HG02870 (cell line): ENCODE measurements at regions not wholly inside any gene's neighbourhood (a gene's known extent, or its start where the extent isn't known, plus 50 kb on each side); places are given as distances from the start of the nearest gene placed in this dataset.
"Not testable (repeated sequence)": the region's sequence is repeated elsewhere in the genome, so short reads cannot be mapped to it uniquely, and the experiment has no call there.

Experiments used
- ATAC-seq: cut with Tn5 transposase; IDR thresholded peaks from one replicate; pipeline ENCODE4 v1.9.1; 2021; ENCODE audit warnings: mild to moderate bottlenecking, moderate library complexity; ENCODE audit not compliant: unreplicated experiment

DNA sequence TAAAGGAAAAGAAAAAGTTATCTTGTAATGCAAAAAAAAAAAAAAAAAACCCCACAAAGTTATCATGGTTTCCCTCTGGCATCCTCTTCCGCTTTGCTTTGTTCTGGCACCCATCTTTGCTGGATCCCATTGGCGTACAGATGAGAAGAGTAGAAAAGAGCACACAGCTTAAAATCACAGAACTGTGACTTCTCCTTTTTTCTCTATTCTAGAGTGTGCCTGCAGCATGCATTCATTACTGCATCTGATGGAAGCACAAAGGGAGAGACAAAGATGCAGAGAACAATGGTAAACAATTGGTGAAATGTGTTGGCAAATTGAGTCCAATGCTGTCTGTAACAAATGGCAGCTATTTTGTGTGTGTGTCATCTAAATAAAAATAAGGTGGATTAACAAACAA is 440.8 kb upstream of the PIK3R1 start:
- no peak for ATAC-seq

DNA sequence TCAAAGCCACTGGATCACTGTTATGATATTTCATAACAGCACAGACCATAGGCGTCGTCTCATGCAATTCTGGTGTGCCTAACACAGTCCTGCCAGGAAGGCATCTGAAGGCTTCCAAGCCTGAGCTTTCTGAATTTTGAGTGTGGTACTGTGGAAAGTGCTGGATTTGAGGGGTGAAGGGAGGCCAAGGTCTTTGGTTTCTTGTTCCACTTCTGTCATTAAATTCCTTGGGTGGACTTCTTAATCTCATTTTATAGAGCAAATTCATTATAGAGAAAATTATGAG is 441.3 kb upstream of the PIK3R1 start:
- no peak for ATAC-seq

DNA sequence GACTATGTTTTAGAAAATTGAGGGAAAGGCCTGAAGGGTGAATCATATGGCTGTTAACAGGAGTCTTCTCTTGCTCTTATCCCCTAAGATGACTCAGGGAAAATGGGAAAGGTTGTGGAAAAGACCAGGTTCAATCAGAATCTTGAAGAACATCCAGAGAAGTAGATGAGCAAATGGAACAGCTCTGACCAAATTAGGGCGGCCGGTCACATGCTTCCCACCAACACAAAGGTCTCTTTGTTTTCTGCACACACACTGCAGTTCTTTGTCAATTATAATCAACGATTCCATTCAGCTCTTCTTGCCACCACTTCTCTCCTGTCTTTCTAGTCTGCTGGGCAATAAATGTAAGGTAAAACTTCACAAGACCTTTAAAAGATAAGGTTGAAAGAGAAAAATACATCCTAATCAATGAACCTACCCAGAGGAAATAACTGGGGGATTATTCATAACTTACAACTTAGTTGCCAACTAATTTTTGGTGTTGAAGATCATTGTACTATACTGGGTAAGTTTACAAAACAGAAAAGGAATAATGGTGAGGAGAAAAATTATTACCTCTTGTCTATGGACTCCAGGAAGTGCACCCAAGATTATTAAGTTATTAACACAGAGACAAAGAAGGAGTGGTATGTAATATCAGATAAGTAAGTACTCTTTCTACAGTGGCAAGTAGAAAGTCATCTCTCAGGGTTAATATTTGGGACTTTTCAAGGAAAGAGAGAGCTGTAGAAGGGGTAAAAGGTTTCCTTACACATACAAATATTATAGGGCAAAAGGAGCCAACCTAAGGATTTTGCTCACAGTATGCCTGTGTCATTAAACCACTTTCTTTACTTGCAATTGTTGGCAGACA is 441.9 kb upstream of the PIK3R1 start:
- no peak for ATAC-seq

DNA sequence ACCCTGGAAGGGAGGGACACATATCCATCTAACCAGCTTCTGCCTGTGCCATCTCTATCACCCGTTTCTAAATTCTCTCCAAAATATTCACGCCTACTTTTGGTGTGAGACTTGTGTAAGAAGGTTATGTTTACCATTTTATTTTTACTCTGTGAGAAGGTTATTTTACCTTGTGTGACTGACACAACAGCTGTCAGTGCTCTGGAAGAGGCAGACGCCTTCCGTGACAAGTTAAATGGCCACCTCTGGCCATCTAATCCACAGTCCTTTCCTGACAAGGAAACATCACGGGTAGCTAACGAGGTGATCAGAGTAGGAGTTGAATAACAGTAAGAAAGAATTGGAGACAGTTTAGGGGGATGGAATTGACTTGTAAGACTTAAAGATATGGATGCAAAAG is 443.8 kb upstream of the PIK3R1 start:
- no peak for ATAC-seq

DNA sequence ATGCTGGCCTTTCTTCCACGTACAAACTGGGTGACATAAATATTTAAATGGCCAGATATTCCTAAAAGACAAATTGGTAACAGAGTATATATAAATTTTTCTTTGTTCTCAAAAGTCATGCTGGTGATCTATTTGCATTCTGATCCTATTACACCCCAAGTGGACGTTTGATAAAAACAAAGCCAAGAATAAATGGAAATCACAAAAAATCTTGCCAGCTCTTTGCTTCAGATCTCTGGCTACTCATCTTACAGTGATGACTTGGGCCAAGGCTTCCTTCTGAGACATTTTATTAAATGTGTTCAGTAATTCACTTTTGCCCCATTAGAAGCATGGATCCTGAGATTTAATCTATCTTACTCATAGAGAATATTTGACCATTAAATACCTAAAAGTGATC is 444.3 kb upstream of the PIK3R1 start:
- ATAC-seq = no peak

DNA sequence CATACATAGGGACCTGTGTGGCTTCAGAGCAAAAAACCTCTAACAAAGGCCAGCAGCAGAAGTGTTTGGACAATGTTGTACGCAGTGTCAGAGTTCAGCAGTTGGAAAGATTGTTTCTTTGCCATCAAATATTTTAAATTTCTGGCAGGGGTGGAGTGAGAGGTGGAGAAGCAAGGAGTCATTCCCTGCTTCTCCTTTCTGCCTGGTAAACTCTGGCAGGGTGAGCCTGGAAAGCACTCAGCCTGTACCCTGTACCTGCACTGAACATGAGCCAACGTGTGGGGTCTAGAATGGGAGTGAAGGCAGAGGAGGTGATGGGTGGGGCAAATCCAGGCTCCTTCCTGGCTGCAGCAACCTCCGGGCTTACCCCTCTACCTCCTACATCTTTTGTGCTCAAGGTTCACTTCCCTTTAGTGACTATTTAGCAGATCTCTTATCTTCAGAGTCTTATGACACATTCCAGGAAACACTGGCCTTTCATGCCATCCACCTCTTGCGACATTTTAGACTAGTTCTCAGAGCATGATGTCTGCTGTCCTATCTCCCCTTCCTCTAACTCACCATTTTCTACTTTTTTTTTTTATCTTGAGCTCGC is 445.0 kb upstream of the PIK3R1 start:
- ATAC-seq = no peak

DNA sequence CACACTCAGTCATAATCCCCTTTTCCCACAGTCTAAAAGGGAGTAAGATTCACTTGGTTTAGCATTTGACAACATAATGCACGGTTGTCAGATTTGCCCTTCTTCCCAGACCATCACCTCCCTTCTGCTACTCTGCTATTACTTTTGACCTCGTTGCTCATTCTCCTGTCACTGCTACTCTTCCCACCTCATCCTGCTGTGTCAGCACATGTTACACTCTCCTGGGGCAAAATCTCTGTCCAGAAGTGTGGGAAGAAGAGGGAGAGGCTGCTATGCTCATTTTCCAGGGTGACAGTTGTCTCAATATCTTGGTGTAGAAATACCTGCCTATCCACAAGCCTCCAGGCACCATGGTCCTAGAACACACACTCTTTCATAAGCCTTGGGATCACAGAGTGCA is 449.9 kb upstream of the PIK3R1 start:
- no peak for ATAC-seq

DNA sequence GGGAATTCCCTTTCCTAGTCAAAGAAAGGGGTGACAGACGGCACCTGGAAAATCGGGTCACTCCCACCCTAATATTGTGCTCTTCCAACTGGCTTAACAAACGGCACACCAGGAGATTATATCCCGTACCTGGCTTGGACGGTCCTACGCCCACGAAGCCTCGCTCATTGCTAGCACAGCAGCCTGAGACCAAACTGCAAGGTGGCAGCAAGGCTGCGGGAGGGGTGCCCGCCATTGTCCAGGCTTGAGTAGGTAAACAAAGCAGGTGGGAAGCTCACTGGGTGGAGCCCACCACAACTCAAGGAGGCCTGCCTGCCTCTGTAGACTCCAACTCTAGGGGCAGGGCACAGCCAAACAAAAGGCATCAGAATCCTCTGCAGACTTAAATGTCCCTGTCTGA is 457.8 kb upstream of the PIK3R1 start:
- not testable (repeated sequence) for ATAC-seq

DNA sequence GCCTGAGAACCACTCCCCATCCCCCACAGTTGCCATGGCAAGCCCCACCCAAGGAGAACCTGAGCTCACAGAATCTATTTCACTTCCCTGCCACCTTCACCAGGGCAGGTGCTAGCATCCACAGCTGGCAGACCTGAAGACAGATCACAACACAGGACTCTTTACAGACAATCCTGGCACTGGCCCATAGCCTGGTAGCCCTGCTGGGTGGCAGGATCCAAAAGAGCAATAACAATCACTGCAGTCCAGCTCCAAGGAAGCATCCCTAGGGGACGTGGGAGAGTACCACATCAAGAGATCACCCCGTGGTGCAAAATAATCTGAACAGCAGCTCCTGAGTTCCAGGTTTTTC is 463.2 kb upstream of the PIK3R1 start:
- ATAC-seq = no peak

DNA sequence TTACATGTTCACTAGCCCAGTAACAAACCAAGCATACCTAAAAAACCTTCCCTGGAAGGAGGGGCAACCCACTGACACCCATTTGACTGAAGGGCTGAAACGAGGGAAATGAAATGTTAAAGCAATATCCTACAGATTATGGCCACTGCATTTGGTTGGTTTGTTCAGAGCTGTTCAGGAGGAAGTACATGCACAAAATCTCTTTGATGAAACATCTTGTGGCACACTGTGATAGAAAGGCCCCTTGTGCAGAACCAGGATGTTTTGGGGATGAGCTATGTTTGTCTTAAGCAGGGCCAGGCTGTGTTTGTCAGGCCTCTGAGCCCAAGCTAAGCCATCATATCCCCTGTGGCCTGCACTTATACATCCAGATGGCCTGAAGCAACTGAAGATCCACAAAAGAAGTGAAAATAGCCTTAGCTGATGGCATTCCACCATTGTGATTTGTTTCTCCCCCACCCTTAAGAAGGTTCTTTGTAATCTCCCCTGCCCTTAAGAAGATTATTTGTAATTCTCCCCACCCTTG is 467.3 kb upstream of the PIK3R1 start:
- ATAC-seq = no peak

DNA sequence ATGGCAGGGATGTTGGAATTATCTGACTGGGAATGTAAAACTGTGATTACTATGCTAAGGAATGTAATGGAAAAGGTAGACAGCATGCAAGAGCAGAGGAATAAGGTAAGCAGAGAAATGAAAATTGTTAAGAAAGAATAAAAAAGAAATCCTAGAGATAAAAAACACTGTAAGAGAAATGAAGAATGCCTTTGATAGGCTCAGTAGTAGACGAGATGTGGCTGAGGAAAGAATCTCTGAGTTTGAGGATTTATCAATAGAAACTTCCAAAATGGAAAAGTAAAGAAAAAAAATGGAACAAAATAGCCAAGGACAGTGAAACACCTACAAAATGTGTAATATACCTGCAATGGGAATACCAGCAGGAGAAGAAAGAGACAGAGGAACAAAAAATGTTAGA is 468.5 kb upstream of the PIK3R1 start:
- no peak for ATAC-seq

DNA sequence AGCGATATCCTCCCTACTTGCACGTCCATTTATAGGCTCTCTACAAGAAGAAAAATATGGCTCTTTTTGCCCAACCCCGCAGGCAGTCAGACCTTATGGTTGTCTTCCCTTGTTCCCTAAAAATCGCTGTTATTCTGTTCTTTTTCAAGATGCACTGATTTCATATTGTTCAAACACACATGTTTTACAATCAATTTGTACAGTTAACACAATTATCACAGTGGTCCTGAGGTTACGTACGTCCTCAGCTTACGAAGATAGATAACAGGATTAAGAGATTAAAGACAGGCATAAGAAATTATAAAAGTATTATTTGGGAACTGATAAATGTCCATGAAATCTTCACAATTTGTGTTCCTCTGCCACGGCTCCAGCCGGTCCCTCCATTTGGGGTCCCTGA is 468.9 kb upstream of the PIK3R1 start:
- not testable (repeated sequence) for ATAC-seq

DNA sequence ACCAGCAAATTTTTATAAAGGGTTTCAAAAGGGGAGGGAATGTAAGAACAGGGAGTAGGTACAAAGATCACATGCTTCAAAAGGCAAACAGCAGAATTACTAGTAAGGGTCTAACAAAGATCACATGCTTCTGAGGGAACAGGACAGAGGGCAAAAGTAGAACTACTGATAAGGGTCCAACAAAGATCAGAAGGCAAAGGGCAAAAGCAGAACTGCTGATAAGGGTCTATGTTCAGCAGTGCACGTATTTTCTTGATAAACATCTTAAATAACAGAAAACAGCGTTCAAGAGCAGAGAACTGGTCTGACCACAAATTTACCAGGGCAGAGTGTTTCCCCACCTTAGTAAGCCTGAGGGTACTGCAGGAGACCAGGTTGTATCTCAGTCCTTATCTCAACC is 469.5 kb upstream of the PIK3R1 start:
- no peak for ATAC-seq

DNA sequence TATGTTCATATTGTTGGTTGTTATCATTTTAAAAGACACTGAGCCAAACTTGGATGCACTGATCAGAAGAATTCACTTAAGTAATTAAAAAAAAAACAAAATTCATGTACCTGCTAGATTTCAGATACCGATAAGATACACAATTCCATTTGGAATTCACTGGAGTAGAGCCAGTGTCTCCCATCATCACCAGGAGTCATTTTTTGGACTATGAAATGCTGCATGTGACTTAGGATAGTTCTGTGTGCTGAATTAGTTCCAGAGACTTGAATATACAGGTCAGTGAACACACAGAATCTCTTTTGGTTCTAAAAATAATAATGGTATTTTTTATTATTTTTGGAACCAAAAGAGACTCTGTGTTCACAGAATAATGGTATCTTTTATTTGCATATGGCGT is 482.6 kb upstream of the PIK3R1 start:
- no peak for ATAC-seq

DNA sequence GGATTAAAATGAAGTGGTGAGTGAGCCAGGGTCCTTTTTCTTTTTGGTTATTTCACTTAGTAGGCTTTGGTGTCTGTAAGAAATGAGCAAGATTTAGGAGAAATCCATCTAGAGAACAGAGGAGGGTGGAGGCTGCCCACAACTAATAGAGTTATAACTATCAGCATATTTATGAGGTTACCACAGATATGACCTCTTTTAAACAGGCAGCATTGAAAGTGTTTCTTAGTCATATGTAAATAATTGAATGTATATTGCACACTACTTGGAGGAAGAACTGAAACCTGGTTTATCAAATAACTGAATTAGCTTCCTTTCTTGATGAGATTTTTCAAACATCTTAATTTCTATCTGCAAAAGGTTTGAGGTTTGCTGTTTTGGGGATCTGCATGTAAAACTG is 483.1 kb upstream of the PIK3R1 start:
- ATAC-seq = no peak

DNA sequence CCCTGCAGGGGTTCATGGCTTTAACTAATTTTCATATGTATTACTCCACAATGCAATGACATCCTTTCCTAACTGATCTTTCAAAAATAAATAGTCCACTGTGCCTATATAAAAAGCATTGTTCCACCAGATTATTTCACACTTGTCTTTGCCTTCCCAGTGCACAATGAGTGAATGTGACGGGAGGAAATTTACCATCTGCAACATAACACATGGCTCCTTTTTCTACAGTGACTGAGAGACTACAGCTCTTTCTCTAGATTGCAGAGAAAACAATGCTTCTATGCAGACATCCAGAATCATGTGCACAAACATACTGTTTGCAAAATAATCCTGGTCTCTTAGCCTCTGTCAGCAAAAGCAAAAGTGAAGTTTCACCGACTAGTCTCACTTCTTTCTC is 483.7 kb upstream of the PIK3R1 start:
- ATAC-seq = no peak

DNA sequence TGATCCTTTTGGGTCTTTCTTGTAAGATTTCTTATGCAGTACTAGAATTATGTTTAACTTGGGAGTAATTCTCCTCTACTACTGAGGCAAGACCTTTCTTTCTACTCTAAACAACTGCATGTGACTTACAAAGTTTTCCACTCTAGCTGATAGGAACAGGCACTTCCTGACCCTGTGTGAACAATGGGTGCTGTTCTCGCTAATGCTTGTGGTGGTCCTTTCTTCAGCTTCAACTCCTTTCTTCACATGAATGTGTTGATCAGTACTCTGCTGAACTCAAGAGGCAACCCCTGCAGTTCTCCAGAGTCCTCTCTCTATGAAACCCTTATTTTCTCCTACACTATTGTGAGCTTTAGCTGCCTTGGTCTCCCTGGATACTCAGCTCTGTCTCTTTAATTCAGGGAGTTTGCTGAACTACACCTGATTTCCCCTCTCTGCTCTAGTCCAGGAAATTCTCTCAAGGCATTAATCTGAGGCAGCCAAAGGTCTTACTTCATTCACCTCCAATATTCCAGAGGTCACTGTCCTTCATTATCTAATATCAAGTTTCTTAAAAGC is 484.6 kb upstream of the PIK3R1 start:
- no peak for ATAC-seq

DNA sequence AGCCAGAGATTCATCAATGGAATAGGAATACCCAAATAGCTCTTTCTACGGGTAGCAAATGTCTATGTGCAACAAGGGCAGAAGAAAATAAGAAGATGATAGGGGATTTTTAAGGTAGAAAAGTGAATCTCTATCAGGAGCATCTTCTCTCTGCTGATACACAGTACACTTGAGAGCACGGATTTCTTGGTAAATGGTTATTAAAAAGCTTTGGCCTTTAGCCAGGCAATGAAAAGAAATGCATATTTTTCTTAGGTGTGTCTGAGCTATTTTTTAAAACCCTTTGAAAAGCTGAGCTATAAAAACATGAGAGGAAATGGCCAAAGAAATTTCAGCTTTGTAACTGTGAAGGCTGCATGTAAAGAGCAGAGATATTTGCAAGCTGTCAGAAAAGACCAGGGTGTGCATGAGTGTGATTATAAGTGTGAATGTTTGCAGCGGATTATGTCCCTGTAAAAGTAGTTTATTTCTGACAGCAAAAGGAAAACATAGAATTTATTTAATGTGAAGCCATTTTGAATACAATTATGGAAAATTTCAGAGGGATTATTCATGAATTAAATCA is 487.1 kb upstream of the PIK3R1 start:
- no peak for ATAC-seq

DNA sequence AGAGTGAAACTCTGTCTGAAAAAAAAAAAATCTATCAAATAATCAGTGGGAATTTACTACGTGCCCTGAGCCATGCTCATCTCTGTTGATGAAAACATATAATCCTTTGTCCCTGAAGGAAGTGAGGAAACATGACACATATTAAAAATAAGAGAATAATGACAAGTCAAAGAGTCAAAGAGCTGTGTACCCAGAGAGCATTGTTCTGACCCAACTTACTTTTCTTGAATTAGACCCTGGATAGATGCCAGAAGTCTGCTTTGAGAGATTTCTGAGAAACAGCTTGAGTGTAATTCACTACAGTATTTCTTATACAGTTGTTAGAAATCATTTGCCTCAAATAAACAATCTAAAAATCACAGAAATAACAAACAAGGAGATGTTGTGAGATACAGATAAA is 490.0 kb upstream of the PIK3R1 start:
- no peak for ATAC-seq

DNA sequence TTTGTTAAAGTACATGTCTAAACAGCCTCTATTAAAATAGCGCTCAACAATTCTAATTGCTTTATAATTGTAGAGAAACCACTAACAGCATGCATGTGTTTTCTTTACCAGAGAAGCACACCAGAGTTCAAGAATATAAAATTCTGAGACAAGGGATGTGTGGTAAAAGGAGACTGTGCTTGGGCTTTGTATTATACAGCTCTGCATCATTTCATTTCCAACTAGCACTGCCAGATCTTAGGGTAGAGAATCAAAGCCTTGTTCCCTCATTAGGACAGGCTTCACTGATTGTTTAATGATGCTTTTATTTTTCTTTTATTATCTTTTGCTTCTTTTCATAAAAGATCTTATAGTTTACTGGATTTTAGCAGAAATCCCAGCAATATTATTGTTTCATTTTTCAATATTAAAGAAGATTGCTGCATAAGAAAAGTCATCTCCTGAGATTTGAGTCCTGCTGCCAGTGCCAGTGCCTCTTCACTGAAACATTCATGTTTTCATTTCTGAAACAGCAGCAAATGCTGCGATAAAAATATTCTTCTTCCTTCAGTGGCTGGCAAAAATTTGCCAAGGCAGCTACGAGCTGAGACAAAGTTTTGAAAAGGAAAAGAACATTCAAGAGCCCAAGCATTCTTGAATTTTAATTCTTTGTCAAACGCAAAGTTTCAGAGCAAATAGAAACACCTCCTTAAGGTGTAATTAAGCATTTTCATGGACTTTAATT is 491.0 kb upstream of the PIK3R1 start:
- ATAC-seq = no peak

DNA sequence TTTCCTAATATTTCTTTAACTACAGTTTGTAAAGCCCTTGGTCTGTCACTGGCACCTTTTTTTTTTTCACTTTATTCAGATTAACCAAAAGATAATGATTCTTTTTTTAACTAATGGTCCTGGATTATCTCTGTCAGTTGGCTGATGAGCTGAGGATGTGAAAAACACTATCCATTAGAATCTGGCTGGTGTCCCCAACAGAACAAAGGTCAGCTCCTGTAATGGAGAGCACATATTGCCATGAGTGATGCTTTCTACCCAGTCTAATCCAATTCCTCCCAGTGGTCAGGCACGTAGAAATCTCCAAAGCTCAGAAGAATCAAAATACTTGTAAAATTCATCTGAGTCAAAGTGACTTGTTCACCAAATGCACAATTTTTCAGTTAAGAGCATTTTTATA is 491.7 kb upstream of the PIK3R1 start:
- no peak for ATAC-seq

DNA sequence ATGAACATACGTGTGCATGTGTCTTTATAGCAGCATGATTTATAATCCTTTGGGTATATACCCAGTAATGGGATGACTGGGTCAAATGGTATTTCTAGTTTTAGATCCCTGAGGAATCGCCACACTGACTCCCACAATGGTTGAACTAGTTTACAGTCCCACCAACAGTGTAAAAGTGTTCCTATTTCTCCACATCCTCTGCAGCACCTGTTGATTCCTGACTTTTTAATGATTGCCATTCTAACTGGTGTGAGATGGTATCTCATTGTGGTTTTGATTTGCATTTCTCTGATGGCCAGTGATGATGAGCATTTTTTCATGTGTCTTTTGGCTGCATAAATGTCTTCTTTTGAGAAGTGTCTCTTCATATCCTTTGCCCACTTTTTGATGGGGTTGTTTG is 493.0 kb upstream of the PIK3R1 start:
- ATAC-seq = not testable (repeated sequence)
